Kidney (tissue), 13 donors: ENCODE measurements at regions not wholly inside any gene's neighbourhood (a gene's known extent, or its start where the extent isn't known, plus 50 kb on each side); places are given as distances from the start of the nearest gene placed in this dataset.

Experiments
- DNase-seq, 5 donors: peaks; one replicate each; pipeline ENCODE4 v3.0.0-alpha.2; 2013 to 2020
- FAIRE-seq: peaks from 2 replicates; lab custom pipeline; 2012; peaks lifted over from hg19 to GRCh38; lab: Jason Lieb, UNC
- H3K27ac ChIP-seq, 2 donors: one replicate each; pipeline ENCODE4 v1.7.0; 2013; ENCODE audit warnings: low read depth in 2 of 2, low read length in 2 of 2, inconsistent platforms in 1 of 2
- H3K27me3 ChIP-seq: one replicate; pipeline ENCODE4 v1.7.1; 2013; ENCODE audit warnings: low read length, inconsistent platforms; ENCODE audit not compliant: control insufficient read depth, insufficient read depth
- H3K36me3 ChIP-seq, 3 donors: one replicate each; pipeline versions ENCODE4 v1.7.0 to v1.7.1; 2013; ENCODE audit warnings: low read length in 3 of 3, control low read depth in 1 of 3, inconsistent platforms in 1 of 3; ENCODE audit not compliant: insufficient read depth in 3 of 3, control insufficient read depth in 2 of 3
- H3K4me1 ChIP-seq, 3 donors: one replicate each; pipeline versions ENCODE4 v1.7.0 to v1.7.1; 2013; ENCODE audit warnings: low read length in 3 of 3, inconsistent platforms in 1 of 3, low read depth in 1 of 3; ENCODE audit not compliant: control insufficient read depth in 2 of 3, insufficient read depth in 2 of 3
- H3K4me3 ChIP-seq, 3 donors: one replicate each; pipeline versions ENCODE4 v1.7.0 to v1.8.1; 2013; ENCODE audit warnings: low read length in 3 of 3, control low read depth in 1 of 3, inconsistent platforms in 1 of 3
- H3K9ac ChIP-seq, 3 donors: one replicate each; pipeline versions ENCODE4 v1.7.0 to v1.7.1; 2013; ENCODE audit warnings: low read length in 3 of 3, control low read depth in 1 of 3, inconsistent platforms in 1 of 3
- H3K9me3 ChIP-seq, 3 donors: one replicate each; pipeline versions ENCODE4 v1.7.0 to v1.7.1; 2013; ENCODE audit warnings: low read length in 3 of 3, control low read depth in 1 of 3, inconsistent platforms in 1 of 3; ENCODE audit not compliant: control insufficient read depth in 2 of 3, insufficient read depth in 1 of 3
- intact Hi-C: fragments of 100-400 bp; cut with DNase I; formaldehyde crosslinking; loops from one replicate; pipeline ENCODE4 v1.11.1; 2022
- TF ChIP-seq, protein P1 (sequence below): IDR thresholded peaks from 3 replicates; pipeline ENCODE4 v1.5.1; 2012; ENCODE audit warnings: mild to moderate bottlenecking, moderate library complexity, borderline replicate concordance; ENCODE audit not compliant: insufficient read depth; ENCODE audit errors: extremely low read depth
- donor health status: control.
- donor health status: control.
- donor health status: control.
- donor health status: control.
- donor health status: control.
- donor health status: DM: yes; HTN: yes; CAD: no.
- donor health status: Normal renal cell carcinoma (clear cell type).

DNA sequence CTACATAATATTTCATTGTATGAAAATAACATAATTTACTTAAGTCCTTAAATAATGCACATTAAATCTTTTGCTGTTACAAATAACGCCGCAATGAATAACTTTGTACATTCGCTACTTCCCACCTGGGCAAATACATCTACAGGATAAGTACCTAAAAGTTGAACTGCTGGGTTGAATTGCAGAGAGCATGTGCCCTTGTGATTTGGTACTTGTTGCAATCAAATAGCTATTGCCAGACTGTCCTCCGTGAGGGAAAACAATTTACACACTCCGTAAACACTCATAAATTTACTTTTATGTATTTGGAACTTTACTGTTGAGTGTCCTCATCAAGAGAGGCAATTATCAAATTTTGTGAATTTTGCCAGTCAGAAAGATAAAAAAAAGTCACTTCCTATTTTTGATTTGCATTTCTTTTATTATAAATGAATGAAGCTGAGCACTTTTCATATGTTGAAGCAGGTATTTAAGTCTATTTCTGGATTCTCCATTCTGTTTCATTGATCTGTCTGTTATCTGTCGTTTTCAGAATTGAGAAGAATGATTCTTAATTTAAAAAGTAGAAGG, 140.8 kb upstream of the SERTAD2 start:
- H3K4me1 ChIP-seq = peaks cover 0 to 9% (median 5%) of the 10 kb centered on the region in 3 donors
- H3K4me3 ChIP-seq = no peak overlapping the region
- intact Hi-C loops = no loop called here
- DNase-seq = no peak
- no peaks in the 10 kb centered on the region for H3K27me3 ChIP-seq
- TF ChIP-seq, protein P1, sequence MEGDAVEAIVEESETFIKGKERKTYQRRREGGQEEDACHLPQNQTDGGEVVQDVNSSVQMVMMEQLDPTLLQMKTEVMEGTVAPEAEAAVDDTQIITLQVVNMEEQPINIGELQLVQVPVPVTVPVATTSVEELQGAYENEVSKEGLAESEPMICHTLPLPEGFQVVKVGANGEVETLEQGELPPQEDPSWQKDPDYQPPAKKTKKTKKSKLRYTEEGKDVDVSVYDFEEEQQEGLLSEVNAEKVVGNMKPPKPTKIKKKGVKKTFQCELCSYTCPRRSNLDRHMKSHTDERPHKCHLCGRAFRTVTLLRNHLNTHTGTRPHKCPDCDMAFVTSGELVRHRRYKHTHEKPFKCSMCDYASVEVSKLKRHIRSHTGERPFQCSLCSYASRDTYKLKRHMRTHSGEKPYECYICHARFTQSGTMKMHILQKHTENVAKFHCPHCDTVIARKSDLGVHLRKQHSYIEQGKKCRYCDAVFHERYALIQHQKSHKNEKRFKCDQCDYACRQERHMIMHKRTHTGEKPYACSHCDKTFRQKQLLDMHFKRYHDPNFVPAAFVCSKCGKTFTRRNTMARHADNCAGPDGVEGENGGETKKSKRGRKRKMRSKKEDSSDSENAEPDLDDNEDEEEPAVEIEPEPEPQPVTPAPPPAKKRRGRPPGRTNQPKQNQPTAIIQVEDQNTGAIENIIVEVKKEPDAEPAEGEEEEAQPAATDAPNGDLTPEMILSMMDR = no peak
- no peak for FAIRE-seq
- H3K9ac ChIP-seq = no peak overlapping the region
- H3K9me3 ChIP-seq = no peaks in the 10 kb centered on the region
- H3K27ac ChIP-seq = no peak overlapping the region
- H3K36me3 ChIP-seq = no peaks in the 10 kb centered on the region

DNA sequence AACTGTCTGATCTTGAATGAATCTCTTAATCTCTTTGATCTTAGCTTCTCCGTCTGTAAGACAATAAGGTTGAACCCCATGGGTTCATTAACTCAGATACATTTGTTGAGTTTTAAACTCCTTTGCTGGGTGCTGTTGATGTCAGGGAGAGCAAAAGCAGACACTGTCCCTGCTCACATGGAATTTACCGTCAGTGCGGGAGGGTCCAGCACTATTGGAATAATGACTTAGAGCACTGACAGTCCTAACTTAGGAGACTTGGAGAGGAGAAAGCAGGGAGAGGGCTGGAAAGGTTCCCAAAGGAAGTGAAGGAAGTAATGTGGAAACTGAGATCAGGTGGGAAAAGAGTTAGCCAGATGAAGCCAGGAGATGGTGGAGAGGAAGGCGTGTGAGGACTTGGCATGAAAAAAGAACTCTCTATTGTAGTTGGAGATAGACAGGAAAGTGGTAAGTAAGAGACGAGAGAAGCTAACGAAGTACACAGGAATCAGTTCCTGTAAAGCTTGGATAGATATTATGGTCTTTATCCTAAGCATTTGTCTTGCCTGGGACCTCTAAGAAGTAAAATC, 141.4 kb upstream of the SERTAD2 start:
- Histone ChIP-seq H3K9ac (no peak overlapping the region), H3K36me3 (no peaks in the 10 kb centered on the region), H3K27ac (no peak overlapping the region), H3K4me3 (no peak overlapping the region), H3K27me3 (no peaks in the 10 kb centered on the region), H3K9me3 (no peaks in the 10 kb centered on the region), H3K4me1 (peaks cover 0 to 9% (median 5%) of the 10 kb centered on the region in 3 donors)
- no peak for FAIRE-seq
- DNase-seq = no peak
- intact Hi-C loops = no loop called here
- TF ChIP-seq, protein P1 = no peak

DNA sequence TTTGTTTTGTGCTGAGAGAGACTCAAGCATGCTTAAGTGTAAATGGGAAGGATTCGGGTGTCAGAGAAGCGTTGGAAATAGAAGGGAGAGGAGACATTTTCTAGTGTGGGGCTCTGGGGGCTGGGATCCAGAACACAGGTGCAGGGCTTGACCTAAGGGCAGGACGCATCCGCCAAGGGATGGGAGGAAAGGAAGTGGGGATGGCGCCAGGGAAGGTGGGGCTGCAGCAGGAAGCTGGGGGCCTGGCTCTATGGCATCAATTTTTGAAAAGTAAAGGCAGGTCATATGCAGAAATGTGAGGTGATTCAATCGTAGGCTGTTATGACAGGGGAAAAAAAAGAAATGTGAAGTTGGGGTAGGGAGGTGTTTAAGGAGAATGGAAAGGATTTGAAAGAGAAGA, 143.2 kb upstream of the SERTAD2 start:
- FAIRE-seq = no peak
- H3K27me3 ChIP-seq = no peaks in the 10 kb centered on the region
- intact Hi-C loops = no loop called here
- H3K4me1 ChIP-seq = peaks cover 0 to 9% (median 5%) of the 10 kb centered on the region in 3 donors
- TF ChIP-seq, protein P1 = no peak
- no peaks in the 10 kb centered on the region for H3K36me3 ChIP-seq
- DNase-seq = no peak
- H3K27ac ChIP-seq = no peak overlapping the region
- no peak overlapping the region for H3K9ac ChIP-seq
- H3K9me3 ChIP-seq = no peaks in the 10 kb centered on the region
- no peak overlapping the region for H3K4me3 ChIP-seq
